Trophoblast cell (in vitro differentiated cells and primary cell): ENCODE measurements at regions not wholly inside any gene's neighbourhood (a gene's known extent, or its start where the extent isn't known, plus 50 kb on each side); places are given as distances from the start of the nearest gene placed in this dataset.

Source experiments
- DNase-seq, 2 donors: peaks; one replicate each; pipeline ENCODE4 v3.0.0-alpha.2; 2016
- H2AFZ ChIP-seq: 2 replicates; pipeline ENCODE4 v1.6.1; 2013; ENCODE audit warnings: low read length, moderate library complexity, mild to moderate bottlenecking; ENCODE audit not compliant: insufficient read depth, poor library complexity
- H2AK5ac ChIP-seq: 2 replicates; pipeline ENCODE4 v1.6.1; 2013; ENCODE audit warnings: mild to moderate bottlenecking, low read length
- H2BK120ac ChIP-seq: 2 replicates; pipeline ENCODE4 v1.6.1; 2013; ENCODE audit warnings: low read length, mild to moderate bottlenecking, moderate library complexity; ENCODE audit not compliant: insufficient read depth, poor library complexity
- H2BK12ac ChIP-seq: 2 replicates; pipeline ENCODE4 v1.6.1; 2013; ENCODE audit warnings: mild to moderate bottlenecking, low read length, moderate library complexity
- H2BK5ac ChIP-seq: 2 replicates; pipeline ENCODE4 v1.6.1; 2013; ENCODE audit warnings: low read length, low read depth, moderate library complexity, mild to moderate bottlenecking; ENCODE audit not compliant: poor library complexity
- H3K14ac ChIP-seq: 2 replicates; pipeline ENCODE4 v1.6.1; 2013; ENCODE audit warnings: mild to moderate bottlenecking, low read length
- H3K18ac ChIP-seq: 2 replicates; pipeline ENCODE4 v1.6.1; 2013; ENCODE audit warnings: mild to moderate bottlenecking, low read length
- H3K23ac ChIP-seq: 2 replicates; pipeline ENCODE4 v1.6.1; 2013; ENCODE audit warnings: low read length
- H3K27ac ChIP-seq: 2 replicates; pipeline ENCODE4 v1.5.1; 2013; ENCODE audit warnings: low read depth, mild to moderate bottlenecking, inconsistent platforms, low read length, moderate library complexity
- H3K27me3 ChIP-seq: 2 replicates; pipeline ENCODE4 v1.6.1; 2013; ENCODE audit warnings: inconsistent platforms, mild to moderate bottlenecking, low read length, moderate library complexity; ENCODE audit not compliant: insufficient read depth
- H3K36me3 ChIP-seq, 2 experiments: 1 replicate in 1 of 2; 2 replicates in 1 of 2; pipeline ENCODE4 v1.6.1; 2013; ENCODE audit warnings: low read length in 2 of 2, mild to moderate bottlenecking in 2 of 2, moderate library complexity in 1 of 2; ENCODE audit not compliant: insufficient read depth in 2 of 2, control insufficient read depth in 1 of 2
- H3K4ac ChIP-seq: 2 replicates; pipeline ENCODE4 v1.6.1; 2013; ENCODE audit warnings: low read depth, mild to moderate bottlenecking, low read length, moderate library complexity
- H3K4me1 ChIP-seq, 2 experiments: 1 replicate in 1 of 2; 2 replicates in 1 of 2; pipeline ENCODE4 v1.6.1; 2013; ENCODE audit warnings: low read length in 2 of 2, mild to moderate bottlenecking in 2 of 2, moderate library complexity in 1 of 2; ENCODE audit not compliant: insufficient read depth in 2 of 2, control insufficient read depth in 1 of 2
- H3K4me2 ChIP-seq: 2 replicates; pipeline ENCODE4 v1.6.1; 2013; ENCODE audit warnings: inconsistent platforms, mild to moderate bottlenecking, low read length, moderate library complexity
- H3K4me3 ChIP-seq: 2 replicates; pipeline ENCODE4 v1.5.1; 2013; ENCODE audit warnings: mild to moderate bottlenecking, low read depth, low read length, inconsistent platforms
- H3K79me1 ChIP-seq: one replicate; pipeline ENCODE4 v1.6.1; 2013; ENCODE audit warnings: low read length
- H3K79me2 ChIP-seq: 2 replicates; pipeline ENCODE4 v1.6.1; 2013; ENCODE audit warnings: low read length, mild to moderate bottlenecking; ENCODE audit not compliant: control insufficient read depth, insufficient read depth, poor library complexity
- H3K9ac ChIP-seq: 2 replicates; pipeline ENCODE4 v1.6.1; 2013; ENCODE audit warnings: mild to moderate bottlenecking, low read length
- H3K9me3 ChIP-seq: 2 replicates; pipeline ENCODE4 v1.6.1; 2013; ENCODE audit warnings: low read depth, mild to moderate bottlenecking, control low read depth, inconsistent platforms, low read length; ENCODE audit not compliant: insufficient read depth
- H4K12ac ChIP-seq: 2 replicates; pipeline ENCODE4 v1.6.1; 2013; ENCODE audit warnings: low read depth, mild to moderate bottlenecking, low read length, moderate library complexity
- H4K8ac ChIP-seq: 2 replicates; pipeline ENCODE4 v1.6.1; 2013; ENCODE audit warnings: low read depth, mild to moderate bottlenecking, low read length, moderate library complexity
- H4K91ac ChIP-seq: one replicate; pipeline ENCODE4 v1.6.1; 2013; ENCODE audit warnings: low read depth, mild to moderate bottlenecking, low read length, moderate library complexity
- WGBS: extraction: QIAGEN DNeasy Blood & Tissue Kit; methylation state at CpG from one replicate; pipeline ENCODE4 v1.1.7; 2013; ENCODE audit warnings: missing lambda C conversion rate; ENCODE audit not compliant: insufficient read length, insufficient coverage; ENCODE audit errors: extremely low coverage; 5-methylcytosine and 5-hydroxymethylcytosine counted together

- Histone ChIP-seq H3K14ac (no peak overlapping the region), H3K18ac (no peak overlapping the region), H4K91ac (no peak overlapping the region), H3K9ac (no peak overlapping the region), H2BK5ac (no peak overlapping the region), H3K36me3 (no peaks in the 10 kb centered on the region), H3K4ac (no peak overlapping the region), H3K4me3 (no peak overlapping the region), H3K9me3 (peaks cover 2% of the 10 kb centered on the region), H2BK120ac (no peak overlapping the region), H3K27me3 (no peaks in the 10 kb centered on the region), H3K27ac (no peak overlapping the region), H4K8ac (no peak overlapping the region), H2AFZ (no peak overlapping the region), H2BK12ac (no peak overlapping the region), H3K79me1 (no peaks in the 10 kb centered on the region), H4K12ac (no peak overlapping the region), H3K79me2 (no peaks in the 10 kb centered on the region), H3K4me1 (no peaks in the 10 kb centered on the region), H3K4me2 (no peak overlapping the region), H3K23ac (no peak overlapping the region), H2AK5ac (no peak overlapping the region)
- no peak for DNase-seq
- WGBS, result no CpG with 5 or more reads among the region's 5 CpGs
Measured at GRCh38 chr6:169014211-169015197, 239.1 kb downstream of the THBS2 start.

GRCh38 chr6:169009628-169010027 lies 244.0 kb downstream of the THBS2 start:
- no peak overlapping the region for H2BK5ac ChIP-seq
- no peak overlapping the region for H3K4me3 ChIP-seq
- no peak overlapping the region for H3K4me2 ChIP-seq
- H3K9me3 ChIP-seq, result no peaks in the 10 kb centered on the region
- H4K12ac ChIP-seq, result no peak overlapping the region
- no peak overlapping the region for H3K18ac ChIP-seq
- DNase-seq, result no peak
- no peaks in the 10 kb centered on the region for H3K79me1 ChIP-seq
- no peak overlapping the region for H3K27ac ChIP-seq
- H3K9ac ChIP-seq, result no peak overlapping the region
- no peak overlapping the region for H3K4ac ChIP-seq
- H2BK12ac ChIP-seq, result no peak overlapping the region
- H4K8ac ChIP-seq, result no peak overlapping the region
- H3K79me2 ChIP-seq, result no peaks in the 10 kb centered on the region
- H3K14ac ChIP-seq, result no peak overlapping the region
- no peaks in the 10 kb centered on the region for H3K27me3 ChIP-seq
- no peak overlapping the region for H2AK5ac ChIP-seq
- H3K4me1 ChIP-seq, result no peaks in the 10 kb centered on the region
- H3K23ac ChIP-seq, result no peak overlapping the region
- H2AFZ ChIP-seq, result no peak overlapping the region
- H2BK120ac ChIP-seq, result no peak overlapping the region
- H4K91ac ChIP-seq, result no peak overlapping the region
- no CpG with 5 or more reads among the region's 3 CpGs for WGBS
- H3K36me3 ChIP-seq, result no peaks in the 10 kb centered on the region

- Histone ChIP-seq H3K79me1 (no peaks in the 10 kb centered on the region), H2AFZ (no peak overlapping the region), H4K12ac (no peak overlapping the region), H3K36me3 (no peaks in the 10 kb centered on the region), H3K18ac (no peak overlapping the region), H3K27ac (no peak overlapping the region), H2BK120ac (no peak overlapping the region), H3K4ac (no peak overlapping the region), H3K4me2 (no peak overlapping the region), H3K9ac (no peak overlapping the region), H3K9me3 (no peaks in the 10 kb centered on the region), H2AK5ac (no peak overlapping the region), H2BK12ac (no peak overlapping the region), H3K14ac (no peak overlapping the region), H3K4me1 (no peaks in the 10 kb centered on the region), H3K23ac (no peak overlapping the region), H2BK5ac (no peak overlapping the region), H3K4me3 (no peak overlapping the region), H3K79me2 (no peaks in the 10 kb centered on the region), H4K91ac (no peak overlapping the region), H3K27me3 (no peaks in the 10 kb centered on the region), H4K8ac (no peak overlapping the region)
- no peak for DNase-seq
- no CpG with 5 or more reads among the region's 4 CpGs for WGBS
Measured at GRCh38 chr6:169008641-169009257, 244.9 kb downstream of the THBS2 start.

GRCh38 chr6:169005166-169005565 lies 248.5 kb downstream of the THBS2 start:
- Histone ChIP-seq H3K79me2 (no peaks in the 10 kb centered on the region), H3K18ac (no peak overlapping the region), H3K4ac (no peak overlapping the region), H2BK12ac (no peak overlapping the region), H3K79me1 (no peaks in the 10 kb centered on the region), H3K9ac (no peak overlapping the region), H3K9me3 (no peaks in the 10 kb centered on the region), H2BK120ac (no peak overlapping the region), H4K91ac (no peak overlapping the region), H2AK5ac (no peak overlapping the region), H3K27ac (no peak overlapping the region), H3K4me1 (no peaks in the 10 kb centered on the region), H3K27me3 (no peaks in the 10 kb centered on the region), H3K36me3 (no peaks in the 10 kb centered on the region), H3K14ac (no peak overlapping the region), H4K8ac (no peak overlapping the region), H3K23ac (no peak overlapping the region), H3K4me3 (no peak overlapping the region), H2AFZ (no peak overlapping the region), H2BK5ac (no peak overlapping the region), H3K4me2 (no peak overlapping the region), H4K12ac (no peak overlapping the region)
- no peak for DNase-seq
- WGBS, result no CpG with 5 or more reads among the region's 8 CpGs
